Endothelial cell of umbilical vein (primary cell): ENCODE measurements at regions not wholly inside any gene's neighbourhood (a gene's known extent, or its start where the extent isn't known, plus 50 kb on each side); places are given as distances from the start of the nearest gene placed in this dataset.

Source experiments
- BruUV-seq: library from RNA; stranded (reverse); fragments of 400-500 nt; replicated peaks from 2 replicates; lab custom pipeline; 2021; lab: Mats Ljungman, UMichigan
- CTCF ChIA-PET: fragments of 300-600, 350-600 bp; sonication (Branson Sonifier 250); formaldehyde crosslinking; loops from one replicate; lab custom pipeline; 2021; ENCODE audit warnings: antibody characterized with exemption, inconsistent platforms; lab: Charles Lee
- POLR2A ChIA-PET: fragments of 300-600, 350-600 bp; sonication (Branson Sonifier 250); formaldehyde crosslinking; loops from one replicate; lab custom pipeline; 2021; ENCODE audit warnings: antibody characterized with exemption, inconsistent platforms; lab: Charles Lee
- DNase-seq: peaks from one replicate; pipeline ENCODE4 v3.0.0-alpha.2; 2011; ENCODE audit warnings: low read depth, low spot score
- FAIRE-seq: peaks from 2 replicates; lab custom pipeline; 2011; peaks lifted over from hg19 to GRCh38; lab: Jason Lieb, UNC
- H2AFZ ChIP-seq: 2 replicates; pipeline ENCODE4 v1.6.0; 2012; ENCODE audit warnings: low read depth, low read length, control low read depth, inconsistent platforms
- H3K27ac ChIP-seq: 2 replicates; pipeline ENCODE4 v1.5.1; 2011; ENCODE audit warnings: low read depth, mild to moderate bottlenecking, control low read depth, low read length, moderate library complexity; ENCODE audit not compliant: insufficient read depth
- H3K27me3 ChIP-seq, 2 experiments: 2 replicates each; pipeline versions ENCODE4 v1.6.0 to v1.6.1; 2011; ENCODE audit warnings: low read length in 2 of 2, mixed read lengths in 1 of 2; ENCODE audit not compliant: control insufficient read depth in 2 of 2, insufficient read depth in 2 of 2
- H3K36me3 ChIP-seq, 2 experiments: 2 replicates in 1 of 2; 3 replicates in 1 of 2; pipeline ENCODE4 v1.5.1; 2011; ENCODE audit warnings: low read length in 2 of 2, mild to moderate bottlenecking in 1 of 2, moderate library complexity in 1 of 2; ENCODE audit not compliant: control insufficient read depth in 2 of 2, insufficient read depth in 2 of 2; ENCODE audit errors: extremely low read depth in 1 of 2
- H3K4me1 ChIP-seq: 3 replicates; pipeline ENCODE4 v1.5.1; 2011; ENCODE audit warnings: mild to moderate bottlenecking, low read length; ENCODE audit not compliant: control insufficient read depth, insufficient read depth; ENCODE audit errors: extremely low read depth
- H3K4me2 ChIP-seq: 2 replicates; pipeline ENCODE4 v1.6.1; 2011; ENCODE audit warnings: low read length, control low read depth, mixed read lengths; ENCODE audit not compliant: insufficient read depth
- H3K4me3 ChIP-seq, 3 experiments: fragments of 200-600 bp in 1 of 3; sonication (generic), shearing (Covaris generic) in 1 of 3; replicated peaks in 1 of 3; 2 replicates each; pipeline ENCODE4 v1.5.1; 2011 to 2016; ENCODE audit warnings: control low read depth in 3 of 3, low read length in 3 of 3, mild to moderate bottlenecking in 2 of 3, inconsistent platforms in 1 of 3, low read depth in 1 of 3, moderate library complexity in 1 of 3; ENCODE audit not compliant: insufficient read depth in 1 of 3
- H3K79me2 ChIP-seq: 2 replicates; pipeline ENCODE4 v1.6.0; 2012; ENCODE audit warnings: low read length, inconsistent platforms; ENCODE audit not compliant: control insufficient read depth, insufficient read depth
- H3K9ac ChIP-seq: replicated peaks from 2 replicates; pipeline ENCODE3; 2011; ENCODE audit warnings: low read length, control low read depth; ENCODE audit not compliant: insufficient read depth; ENCODE audit errors: extremely low read depth
- H3K9me1 ChIP-seq: replicated peaks from 3 replicates; pipeline ENCODE4 v1.6.0; 2011; ENCODE audit warnings: mild to moderate bottlenecking, low read length; ENCODE audit not compliant: control insufficient read depth, insufficient read depth; ENCODE audit errors: extremely low read depth
- H3K9me3 ChIP-seq: replicated peaks from 2 replicates; pipeline ENCODE4 v1.5.1; 2012; ENCODE audit warnings: low read length, inconsistent platforms; ENCODE audit not compliant: control insufficient read depth, insufficient read depth
- H4K20me1 ChIP-seq: replicated peaks from 2 replicates; pipeline ENCODE3; 2011; ENCODE audit warnings: mild to moderate bottlenecking, low read length; ENCODE audit not compliant: control insufficient read depth, insufficient read depth; ENCODE audit errors: extremely low read depth
- EZH2 ChIP-seq: IDR thresholded peaks from 2 replicates; pipeline ENCODE4 v1.6.1; 2012; ENCODE audit warnings: borderline replicate concordance, low read depth, mild to moderate bottlenecking, moderate library complexity, low read length, inconsistent platforms; ENCODE audit not compliant: severe bottlenecking
- FOS ChIP-seq: IDR thresholded peaks from 2 replicates; pipeline ENCODE4 v1.6.1; 2011; ENCODE audit warnings: mild to moderate bottlenecking, low read length, moderate library complexity, borderline replicate concordance; ENCODE audit not compliant: insufficient read depth
- GATA2 ChIP-seq: IDR thresholded peaks from 2 replicates; pipeline ENCODE4 v1.7.0; 2011; ENCODE audit warnings: low read depth, mild to moderate bottlenecking, moderate library complexity, mixed read lengths, low read length; ENCODE audit not compliant: insufficient read length, insufficient read depth
- JUN ChIP-seq: IDR thresholded peaks from 2 replicates; pipeline ENCODE4 v1.6.1; 2011; ENCODE audit warnings: borderline replicate concordance, low read depth; ENCODE audit not compliant: insufficient read length, insufficient read depth
- MYC ChIP-seq: IDR thresholded peaks from one replicate; pipeline ENCODE4 v1.6.1; 2011; ENCODE audit warnings: mild to moderate bottlenecking, low read depth, low read length
- POLR2A ChIP-seq: IDR thresholded peaks from 2 replicates; pipeline ENCODE4 v1.6.1; 2012; ENCODE audit warnings: low read depth, mild to moderate bottlenecking, control low read depth, low read length
- POLR2AphosphoS5 ChIP-seq: IDR thresholded peaks from 2 replicates; pipeline ENCODE4 v1.6.1; 2012; ENCODE audit warnings: low read depth, mild to moderate bottlenecking, control low read depth, low read length, moderate library complexity; ENCODE audit not compliant: insufficient read depth
- dilution Hi-C: fragments of 300-500 bp; cut with MboI; formaldehyde crosslinking; loops from one replicate; pipeline ENCODE4 v1.15.0; 2019; ENCODE audit warnings: low sequenced_read_pairs; ENCODE audit not compliant: extremely low pct_ligation_motif_present
- intact Hi-C: fragments of 100-400 bp; cut with micrococcal nuclease; formaldehyde crosslinking; loops from one replicate; pipeline ENCODE4 v1.10.0; 2022
- TF ChIP-seq, protein P1 (sequence below), 2 donors: IDR thresholded peaks; 1 replicate in 1 of 2; 2 replicates in 1 of 2; pipeline ENCODE4 v1.5.1; 2011; ENCODE audit warnings: low read length in 2 of 2, mild to moderate bottlenecking in 2 of 2, moderate library complexity in 2 of 2, control low read depth in 1 of 2, inconsistent platforms in 1 of 2, low read depth in 1 of 2; ENCODE audit not compliant: insufficient read depth in 1 of 2; ENCODE audit errors: extremely low read depth in 1 of 2
- TF ChIP-seq, protein P2 (sequence below): IDR thresholded peaks from 2 replicates; pipeline ENCODE4 v1.6.1; 2011; ENCODE audit not compliant: insufficient read depth, insufficient read length

DNA sequence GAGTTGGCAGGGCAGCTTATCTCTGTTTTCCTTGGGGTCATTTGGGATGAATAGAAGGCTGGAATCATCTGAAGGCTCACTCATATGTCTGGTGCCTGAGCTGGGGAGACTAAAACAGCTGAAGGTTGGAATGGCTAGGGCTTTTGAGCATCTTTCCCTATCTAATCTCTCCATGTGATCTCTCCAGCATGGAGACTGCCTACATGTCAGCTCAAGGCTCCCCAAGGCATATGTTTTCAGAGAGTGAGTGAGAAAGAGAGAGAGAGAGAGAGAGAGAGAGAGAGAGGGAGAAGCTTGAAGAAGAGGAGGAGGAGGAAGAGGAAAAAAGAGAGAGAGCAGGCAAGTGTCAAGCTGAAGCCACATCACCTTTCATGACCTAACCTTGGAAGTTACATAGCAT lies 143.4 kb downstream of the EBLN2 start:
- no peaks in the 10 kb centered on the region for H3K4me1 ChIP-seq
- no peaks in the 10 kb centered on the region for H3K27me3 ChIP-seq
- no peaks in the 10 kb centered on the region for H4K20me1 ChIP-seq
- H3K9ac ChIP-seq: no peak overlapping the region
- intact Hi-C loops (no loop called here), dilution Hi-C loops (no loop called here)
- TF ChIP-seq EZH2: no peak
- no peak for TF ChIP-seq MYC
- TF ChIP-seq JUN: no peak
- TF ChIP-seq POLR2AphosphoS5: no peak
- no peak for TF ChIP-seq POLR2A
- TF ChIP-seq, protein P1, sequence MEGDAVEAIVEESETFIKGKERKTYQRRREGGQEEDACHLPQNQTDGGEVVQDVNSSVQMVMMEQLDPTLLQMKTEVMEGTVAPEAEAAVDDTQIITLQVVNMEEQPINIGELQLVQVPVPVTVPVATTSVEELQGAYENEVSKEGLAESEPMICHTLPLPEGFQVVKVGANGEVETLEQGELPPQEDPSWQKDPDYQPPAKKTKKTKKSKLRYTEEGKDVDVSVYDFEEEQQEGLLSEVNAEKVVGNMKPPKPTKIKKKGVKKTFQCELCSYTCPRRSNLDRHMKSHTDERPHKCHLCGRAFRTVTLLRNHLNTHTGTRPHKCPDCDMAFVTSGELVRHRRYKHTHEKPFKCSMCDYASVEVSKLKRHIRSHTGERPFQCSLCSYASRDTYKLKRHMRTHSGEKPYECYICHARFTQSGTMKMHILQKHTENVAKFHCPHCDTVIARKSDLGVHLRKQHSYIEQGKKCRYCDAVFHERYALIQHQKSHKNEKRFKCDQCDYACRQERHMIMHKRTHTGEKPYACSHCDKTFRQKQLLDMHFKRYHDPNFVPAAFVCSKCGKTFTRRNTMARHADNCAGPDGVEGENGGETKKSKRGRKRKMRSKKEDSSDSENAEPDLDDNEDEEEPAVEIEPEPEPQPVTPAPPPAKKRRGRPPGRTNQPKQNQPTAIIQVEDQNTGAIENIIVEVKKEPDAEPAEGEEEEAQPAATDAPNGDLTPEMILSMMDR (IDR thresholded peaks at IDR 0.05; ENCODE audit: extremely low read depth in 1 of 2, insufficient read depth in 1 of 2, low read depth in 1 of 2, low read length in 2 of 2): no peak
- no peak for TF ChIP-seq FOS
- no peak for TF ChIP-seq GATA2
- TF ChIP-seq, protein P2, sequence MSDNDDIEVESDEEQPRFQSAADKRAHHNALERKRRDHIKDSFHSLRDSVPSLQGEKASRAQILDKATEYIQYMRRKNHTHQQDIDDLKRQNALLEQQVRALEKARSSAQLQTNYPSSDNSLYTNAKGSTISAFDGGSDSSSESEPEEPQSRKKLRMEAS: no peak
- DNase-seq (no peak), FAIRE-seq (no peak)
- POLR2A ChIA-PET: interaction anchor here (0.6 kb wide), 1 partner anchor 28 kb away, joined by 3 read pairs; no protein-coding TSS in a partner anchor
- no peak overlapping the region for H3K27ac ChIP-seq
- H3K79me2 ChIP-seq: no peaks in the 10 kb centered on the region
- no peaks in the 10 kb centered on the region for H3K9me1 ChIP-seq
- H2AFZ ChIP-seq: no peak overlapping the region
- H3K36me3 ChIP-seq: no peaks in the 10 kb centered on the region
- H3K4me3 ChIP-seq: no peak overlapping the region
- H3K9me3 ChIP-seq: no peaks in the 10 kb centered on the region
- H3K4me2 ChIP-seq: no peak overlapping the region
- CTCF ChIA-PET: no interaction called here
- BruUV-seq: no TSS peak
